RPMI8226 (cell line): ENCODE measurements at regions not wholly inside any gene's neighbourhood (a gene's known extent, or its start where the extent isn't known, plus 50 kb on each side); places are given as distances from the start of the nearest gene placed in this dataset.

Source experiments
- DNase-seq: peaks from one replicate; pipeline ENCODE4 v3.0.0-alpha.2; 2015

- no peak for DNase-seq
Measured at GRCh38 chr7:22622116-22622785, 104.7 kb upstream of the IL6 start.

GRCh38 chr7:22618528-22618927 lies 108.5 kb upstream of the IL6 start:
- DNase-seq = no peak

- DNase-seq = no peak
Measured at GRCh38 chr7:22617166-22617565, 109.8 kb upstream of the IL6 start.

GRCh38 chr7:22613496-22613895 lies 113.5 kb upstream of the IL6 start:
- no peak for DNase-seq

GRCh38 chr7:22612776-22613175 lies 112.8 kb upstream of the STEAP1B start:
- DNase-seq = no peak

GRCh38 chr7:22611758-22612079 lies 111.7 kb upstream of the STEAP1B start:
- DNase-seq = no peak

GRCh38 chr7:22610951-22611757 lies 111.2 kb upstream of the STEAP1B start:
- DNase-seq = no peak

GRCh38 chr7:22610263-22610662 lies 110.3 kb upstream of the STEAP1B start:
- no peak for DNase-seq

- DNase-seq = no peak
Measured at GRCh38 chr7:22607180-22607579, 107.2 kb upstream of the STEAP1B start.

GRCh38 chr7:22604246-22604645 lies 104.3 kb upstream of the STEAP1B start:
- DNase-seq = no peak

GRCh38 chr7:22601812-22602565 lies 102.0 kb upstream of the STEAP1B start:
- no peak for DNase-seq

- DNase-seq = no peak
Measured at GRCh38 chr7:22601408-22601807, 101.4 kb upstream of the STEAP1B start.

- DNase-seq = no peak
Measured at GRCh38 chr7:22601003-22601402, 101.0 kb upstream of the STEAP1B start.

GRCh38 chr7:22598318-22598920 lies 98.4 kb upstream of the STEAP1B start:
- no peak for DNase-seq

- no peak for DNase-seq
Measured at GRCh38 chr7:22597844-22598243, 97.9 kb upstream of the STEAP1B start.

- DNase-seq = no peak
Measured at GRCh38 chr7:22596763-22597400, 96.9 kb upstream of the STEAP1B start.

GRCh38 chr7:22594020-22594419 lies 94.0 kb upstream of the STEAP1B start:
- no peak for DNase-seq

GRCh38 chr7:22591271-22591670 lies 91.3 kb upstream of the STEAP1B start:
- no peak for DNase-seq

GRCh38 chr7:22589641-22590201 lies 89.7 kb upstream of the STEAP1B start:
- DNase-seq = no peak

GRCh38 chr7:22588351-22588750 lies 88.4 kb upstream of the STEAP1B start:
- DNase-seq = no peak

GRCh38 chr7:22587322-22587721 lies 87.3 kb upstream of the STEAP1B start:
- DNase-seq = no peak

- DNase-seq = no peak
Measured at GRCh38 chr7:22586786-22587140, 86.8 kb upstream of the STEAP1B start.
